ENCODE measurements at regions not wholly inside any gene's neighbourhood (a gene's known extent, or its start where the extent isn't known, plus 50 kb on each side); places are given as distances from the start of the nearest gene placed in this dataset.

DNA sequence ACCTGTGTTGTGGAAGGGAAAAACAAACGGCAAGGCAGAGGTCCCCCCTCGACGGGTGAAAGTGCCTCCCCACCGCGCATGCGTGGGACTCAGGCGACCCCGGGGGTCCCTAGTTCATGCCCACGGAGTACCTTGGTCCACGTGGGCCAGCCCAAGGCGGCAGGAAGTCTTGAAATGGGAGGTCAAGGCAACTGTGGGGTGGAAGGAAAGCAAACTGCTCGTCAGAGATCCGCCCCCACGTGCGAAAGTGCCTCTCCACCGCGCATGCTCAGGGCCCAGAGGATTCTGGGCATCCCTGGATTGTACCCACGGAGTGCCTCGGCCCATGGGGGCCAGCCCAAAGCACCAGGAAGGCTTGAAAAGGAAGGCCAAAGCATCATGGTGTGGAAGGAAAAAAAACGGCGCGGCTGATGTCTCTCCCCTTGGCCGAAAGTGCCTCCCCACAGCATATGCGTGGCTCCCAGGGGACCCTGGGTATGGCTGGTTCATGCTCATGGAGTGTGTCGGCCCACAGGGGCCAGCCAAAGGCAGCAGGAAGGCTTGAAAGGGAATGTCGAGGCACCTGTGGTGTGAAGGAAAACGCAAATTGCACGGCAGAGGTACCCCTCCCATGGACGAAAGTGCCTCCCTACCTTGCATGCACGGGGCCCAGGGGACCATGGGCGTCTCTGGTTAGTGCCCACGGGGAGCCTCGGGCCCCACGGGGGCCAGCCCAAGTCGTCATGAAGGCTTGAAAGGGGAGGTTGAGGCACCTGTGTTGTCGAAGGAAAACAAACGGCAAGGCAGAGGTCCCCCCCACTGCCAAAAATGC lies 369.7 kb downstream of the ALG10 start:
- no peak for DNase-seq (ENCODE audit: low read depth in 2 of 3, low spot score in 1 of 3)

- no peak for DNase-seq (ENCODE audit: low read depth in 2 of 3, low spot score in 1 of 3)
Measured at GRCh38 chr12:34392741-34393085, 370.4 kb downstream of the ALG10 start.

DNA sequence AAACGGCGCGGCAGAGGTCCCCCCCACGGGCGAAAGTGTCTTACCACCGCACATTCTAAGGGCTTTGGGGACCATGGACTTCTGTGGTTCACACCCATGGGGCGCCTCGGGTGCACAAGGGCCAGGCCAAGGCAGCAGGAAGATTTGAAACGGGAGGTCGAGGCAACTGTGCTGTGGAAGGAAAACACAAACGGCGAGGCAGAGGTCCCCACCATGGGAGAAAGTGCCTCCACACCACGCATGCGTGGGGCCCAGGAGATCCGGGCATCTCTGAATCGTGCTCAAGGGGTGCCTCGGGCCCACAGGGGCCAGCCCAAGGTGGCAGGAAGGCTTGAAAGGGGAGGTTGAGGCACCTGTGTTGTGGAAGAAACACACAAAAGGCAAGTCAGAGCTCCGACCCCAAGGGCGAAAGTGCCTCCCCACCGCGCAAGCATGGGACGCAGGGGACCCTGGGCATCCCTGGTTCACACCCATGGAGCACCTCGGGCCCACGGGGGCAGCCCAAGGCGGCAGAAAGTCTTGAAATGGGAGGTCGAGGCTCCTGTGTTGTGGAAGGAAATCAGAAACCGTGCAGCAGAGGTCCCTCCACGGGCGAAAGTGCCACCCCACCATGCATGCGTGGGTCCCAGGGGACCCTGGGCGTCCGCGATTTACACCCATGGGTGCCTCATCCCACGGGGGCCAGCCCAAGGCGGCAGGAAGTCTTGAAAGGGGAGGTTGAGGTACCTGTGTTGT lies 371.0 kb downstream of the ALG10 start:
- no peak for DNase-seq (ENCODE audit: low read depth in 2 of 3, low spot score in 1 of 3)

DNA sequence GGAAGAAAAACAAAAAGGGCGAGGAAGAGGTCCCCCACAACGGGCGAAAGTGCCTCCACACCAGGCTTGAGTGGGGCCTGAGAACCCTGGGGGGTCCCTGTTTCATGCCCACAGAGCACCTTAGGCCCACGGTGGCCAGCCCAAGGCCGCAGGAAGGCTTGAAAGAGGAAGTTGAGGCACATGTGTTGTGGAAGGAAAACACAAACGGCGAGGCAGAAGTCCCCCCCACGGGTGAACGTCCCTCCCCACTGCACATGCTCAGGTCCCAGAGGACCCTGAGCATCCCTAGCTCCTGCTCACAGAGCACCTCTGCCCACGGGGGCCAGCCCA lies 371.5 kb downstream of the ALG10 start:
- no peak for DNase-seq (ENCODE audit: low read depth in 2 of 3, low spot score in 1 of 3)

- no peak for DNase-seq (ENCODE audit: low read depth in 2 of 3, low spot score in 1 of 3)
Measured at GRCh38 chr12:34394211-34395055, 372.1 kb downstream of the ALG10 start.

DNA sequence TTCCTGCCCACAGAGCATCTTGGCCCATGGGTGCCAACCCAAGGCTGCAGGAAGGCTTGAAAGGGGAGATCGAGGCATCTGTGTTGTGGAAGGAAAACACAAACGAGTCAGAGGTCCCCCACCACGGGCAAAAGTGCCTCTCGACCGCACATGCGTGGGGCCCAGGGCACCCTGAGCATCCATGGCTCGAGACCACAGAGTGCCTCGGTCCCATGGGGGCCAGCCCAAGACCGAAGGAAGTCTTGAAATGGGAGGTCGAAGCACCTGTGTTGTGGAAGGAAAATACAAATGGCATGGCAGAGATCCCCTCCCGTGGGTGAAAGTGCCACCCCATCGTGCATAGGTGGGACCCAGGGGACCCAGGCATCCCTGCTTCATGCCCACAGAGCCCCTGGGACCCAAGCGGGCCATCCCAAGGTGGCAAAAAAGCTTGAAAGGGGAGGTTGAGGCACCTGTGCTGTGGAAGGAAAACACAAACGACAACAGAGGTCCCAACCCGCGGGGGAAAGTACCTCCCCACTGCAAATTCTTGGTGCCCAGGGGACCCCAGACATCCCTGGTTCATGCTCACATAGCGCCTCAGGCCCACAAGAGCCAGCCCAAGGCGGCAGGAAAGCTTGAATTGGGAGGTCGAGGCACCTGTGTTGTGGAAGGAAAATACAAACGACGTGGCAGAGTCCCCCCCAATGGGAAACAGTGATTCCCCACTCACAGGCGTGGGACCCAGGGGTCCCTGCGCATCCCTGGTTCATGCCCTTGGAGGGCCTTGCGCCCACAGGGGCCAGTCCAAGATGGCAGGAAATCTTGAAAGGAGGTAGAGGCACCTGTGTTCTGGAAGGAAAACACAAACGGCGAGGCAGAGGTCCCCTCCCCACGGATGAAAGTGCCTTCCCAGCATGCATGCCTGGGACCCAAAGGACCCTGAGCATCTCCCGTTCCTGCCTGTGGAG lies 373.0 kb downstream of the ALG10 start:
- DNase-seq (ENCODE audit: low read depth in 2 of 3, low spot score in 1 of 3): no peak

- DNase-seq (ENCODE audit: low read depth in 2 of 3, low spot score in 1 of 3): no peak
Measured at GRCh38 chr12:34396006-34396860, 373.9 kb downstream of the ALG10 start.

DNA sequence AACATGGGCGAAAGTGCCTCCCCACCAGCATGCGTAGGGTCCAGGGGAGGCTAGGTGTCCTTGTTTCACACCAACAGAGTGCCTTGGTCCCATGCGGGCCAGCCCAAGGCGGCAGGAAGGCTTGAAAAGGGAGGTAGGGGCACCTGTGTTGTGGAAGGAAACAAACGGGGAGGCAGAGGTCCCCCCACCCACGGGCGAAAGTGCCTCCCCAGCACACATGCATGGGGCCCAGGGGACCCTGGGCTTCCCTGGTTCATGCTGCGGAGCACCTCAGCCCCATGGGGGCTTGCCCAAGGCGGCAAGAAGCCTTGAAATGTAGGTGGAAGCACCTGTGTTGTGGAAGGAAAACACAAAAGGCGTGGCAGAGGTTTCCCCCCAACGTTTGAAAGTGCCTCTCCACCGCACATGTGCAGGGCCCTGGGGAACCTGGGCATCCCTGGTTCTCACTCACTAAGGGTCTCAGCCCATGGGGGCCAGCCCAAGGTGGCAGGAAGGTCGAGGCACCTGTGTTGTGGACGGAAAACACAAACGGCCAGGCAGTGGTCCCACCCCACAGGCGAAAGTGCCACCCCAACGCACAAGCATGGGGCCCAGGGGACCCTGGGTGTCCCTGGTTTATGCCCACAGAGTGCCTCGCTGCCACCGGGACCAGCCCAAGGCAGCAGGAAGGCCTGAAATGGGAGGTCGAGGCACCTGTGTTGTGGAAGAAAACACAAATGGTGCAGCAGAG lies 374.7 kb downstream of the ALG10 start:
- DNase-seq (ENCODE audit: low read depth in 2 of 3, low spot score in 1 of 3): no peak

DNA sequence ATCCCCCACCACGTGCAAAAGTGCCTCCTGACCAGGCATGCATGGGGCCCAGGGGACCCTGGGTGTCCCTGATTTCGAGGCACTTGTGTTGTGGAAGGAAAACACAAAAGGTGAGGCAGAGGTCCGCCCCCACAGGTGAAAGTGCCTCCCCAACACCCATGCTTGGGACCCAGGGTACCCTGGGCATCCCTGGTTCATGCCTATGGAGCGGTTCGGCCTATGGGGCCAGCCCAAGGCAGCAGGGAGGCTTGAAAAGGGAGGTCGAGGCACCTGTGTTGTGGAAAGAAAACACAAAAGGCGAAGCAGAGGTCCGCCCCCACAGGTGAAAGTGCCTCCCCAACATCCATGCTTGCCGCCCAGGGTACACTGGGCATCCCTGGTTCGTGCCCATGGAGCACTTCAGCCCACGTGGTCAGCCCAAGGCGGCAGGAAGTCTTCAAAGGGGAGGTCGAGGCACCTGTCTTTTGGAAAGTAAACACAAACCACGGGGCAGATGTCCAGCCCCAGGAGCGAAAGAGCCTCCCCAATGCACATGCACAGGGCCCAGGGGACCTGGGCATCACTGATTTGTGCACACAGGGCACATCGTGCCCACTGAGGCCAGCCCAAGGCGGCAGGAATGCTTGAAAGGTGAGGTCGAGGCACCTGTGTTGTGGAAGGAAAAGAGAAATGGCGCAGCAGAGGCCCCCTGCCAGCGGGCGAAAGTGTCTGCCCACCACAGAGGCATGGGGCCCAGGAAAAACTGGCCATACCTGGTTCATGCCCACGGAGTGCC lies 375.5 kb downstream of the ALG10 start:
- no peak for DNase-seq (ENCODE audit: low read depth in 2 of 3, low spot score in 1 of 3)

- no peak for DNase-seq (ENCODE audit: low read depth in 2 of 3, low spot score in 1 of 3)
Measured at GRCh38 chr12:34398366-34398705, 376.0 kb downstream of the ALG10 start.

GRCh38 chr12:34398706-34399630 lies 376.7 kb downstream of the ALG10 start:
- no peak for DNase-seq (ENCODE audit: low read depth in 2 of 3, low spot score in 1 of 3)

- no peak for DNase-seq (ENCODE audit: low read depth in 2 of 3, low spot score in 1 of 3)
Measured at GRCh38 chr12:34399631-34400410, 377.5 kb downstream of the ALG10 start.

DNA sequence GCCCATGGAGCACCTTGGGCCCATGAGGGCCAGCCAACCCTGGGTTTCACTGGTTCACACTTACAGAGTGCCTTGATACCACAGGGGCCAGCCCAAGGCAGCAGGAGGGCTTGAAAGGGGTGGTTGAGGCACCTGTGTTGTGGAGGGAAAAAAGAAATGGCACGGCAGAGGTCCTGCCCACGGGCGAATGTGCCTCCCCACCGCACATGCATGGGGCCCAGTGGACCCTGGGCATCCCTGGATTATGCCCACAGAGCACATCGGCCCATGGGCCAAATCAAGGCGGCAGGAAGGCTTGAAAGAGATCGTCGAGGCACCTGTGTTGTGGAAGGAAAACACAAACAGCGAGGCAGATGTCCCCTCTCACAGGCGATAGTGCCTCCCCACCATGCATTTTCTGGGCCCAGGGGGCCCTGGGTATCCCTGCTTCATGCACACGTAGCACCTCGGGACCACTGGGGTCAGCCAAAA lies 378.1 kb downstream of the ALG10 start:
- no peak for DNase-seq (ENCODE audit: low read depth in 2 of 3, low spot score in 1 of 3)

- no peak for DNase-seq (ENCODE audit: low read depth in 2 of 3, low spot score in 1 of 3)
Measured at GRCh38 chr12:34400986-34401658, 378.8 kb downstream of the ALG10 start.

- DNase-seq (ENCODE audit: low read depth in 2 of 3, low spot score in 1 of 3): no peak
Measured at GRCh38 chr12:34401659-34402227, 379.4 kb downstream of the ALG10 start.

Data from stimulated activated CD4-positive, alpha-beta T cell treated with anti-CD3 and anti-CD28 coated beads, Interleukin-12 subunit alpha, Interleukin-12 subunit beta, amount 100 ng/mL, for 48 hours (primary cell).